ENCODE measurements at regions not wholly inside any gene's neighbourhood (a gene's known extent, or its start where the extent isn't known, plus 50 kb on each side); places are given as distances from the start of the nearest gene placed in this dataset.

- ChIA-PET POLR2A (no interaction called here), CTCF (no interaction called here)
- Mint-ChIP-seq H3K4me3 (no peak overlapping the region), H3K36me3 (ENCODE audit: low read depth) (no peaks in the 10 kb centered on the region), H3K27ac (no peak overlapping the region), H3K9me3 (no peaks in the 10 kb centered on the region), H3K4me1 (ENCODE audit: low read depth) (peaks cover 18% of the 10 kb centered on the region), H3K27me3 (no peaks in the 10 kb centered on the region)
- intact Hi-C loops (cut with micrococcal nuclease) = no loop called here
- DNase-seq (no peak), ATAC-seq (no peak)
- no peak for TF ChIP-seq CTCF (IDR thresholded peaks at IDR 0.05)
Observed at GRCh38 chr11:129264114-129264513, 72.0 kb upstream of the ARHGAP32 start.

- no peak overlapping the region for H3K4me3 Mint-ChIP-seq
- no peaks in the 10 kb centered on the region for H3K27me3 Mint-ChIP-seq
- ATAC-seq = no peak
- no peak for DNase-seq
- ChIA-PET POLR2A (no interaction called here), CTCF (interaction anchor here (1.2 kb wide), 1 partner anchor 17 kb away, joined by 3 read pairs; no protein-coding TSS in a partner anchor)
- H3K27ac Mint-ChIP-seq = no peak overlapping the region
- H3K4me1 Mint-ChIP-seq (ENCODE audit: low read depth) = peaks cover 10% of the 10 kb centered on the region
- intact Hi-C loops (cut with micrococcal nuclease) = no loop called here
- no peaks in the 10 kb centered on the region for H3K36me3 Mint-ChIP-seq (ENCODE audit: low read depth)
- no peaks in the 10 kb centered on the region for H3K9me3 Mint-ChIP-seq
- no peak for TF ChIP-seq CTCF (IDR thresholded peaks at IDR 0.05)
Observed at GRCh38 chr11:129260750-129261149, 68.6 kb upstream of the ARHGAP32 start.

- POLR2A ChIA-PET = no interaction called here
- H3K27ac Mint-ChIP-seq = no peak overlapping the region
- CTCF ChIA-PET = interaction anchor here (1.2 kb wide), 1 partner anchor 18 kb away, joined by 3 read pairs; no protein-coding TSS in a partner anchor
Observed at GRCh38 chr11:129259931-129260348, 67.8 kb upstream of the ARHGAP32 start.

GRCh38 chr11:129258205-129258604 lies 66.1 kb upstream of the ARHGAP32 start:
- no peak for DNase-seq
- no peak for ATAC-seq
- no peak for TF ChIP-seq CTCF (IDR thresholded peaks at IDR 0.05)
- POLR2A ChIA-PET = no interaction called here
- Mint-ChIP-seq H3K4me3 (no peak overlapping the region), H3K9me3 (no peaks in the 10 kb centered on the region), H3K27me3 (no peaks in the 10 kb centered on the region), H3K27ac (no peak overlapping the region), H3K36me3 (ENCODE audit: low read depth) (no peaks in the 10 kb centered on the region), H3K4me1 (ENCODE audit: low read depth) (peaks cover 4% of the 10 kb centered on the region)
- intact Hi-C loops (cut with micrococcal nuclease) = no loop called here
- CTCF ChIA-PET = no interaction called here

More at GRCh38 chr11:129259931-129260348, 67.8 kb upstream of the ARHGAP32 start:
- DNase-seq = no peak
- Mint-ChIP-seq H3K36me3 (ENCODE audit: low read depth) (no peaks in the 10 kb centered on the region), H3K9me3 (no peaks in the 10 kb centered on the region), H3K4me3 (no peak overlapping the region), H3K27me3 (no peaks in the 10 kb centered on the region), H3K4me1 (ENCODE audit: low read depth) (peaks cover 7% of the 10 kb centered on the region)
- no peak for TF ChIP-seq CTCF (IDR thresholded peaks at IDR 0.05)
- no peak for ATAC-seq
- intact Hi-C loops (cut with micrococcal nuclease) = no loop called here

- TF ChIP-seq CTCF (IDR thresholded peaks at IDR 0.05) = no peak
- H3K4me3 Mint-ChIP-seq = no peak overlapping the region
- H3K36me3 Mint-ChIP-seq (ENCODE audit: low read depth) = no peaks in the 10 kb centered on the region
- ChIA-PET CTCF (no interaction called here), POLR2A (no interaction called here)
- peaks cover 4% of the 10 kb centered on the region for H3K4me1 Mint-ChIP-seq (ENCODE audit: low read depth)
- no peak overlapping the region for H3K27ac Mint-ChIP-seq
- H3K27me3 Mint-ChIP-seq = no peaks in the 10 kb centered on the region
- intact Hi-C loops (cut with micrococcal nuclease) = no loop called here
- H3K9me3 Mint-ChIP-seq = no peaks in the 10 kb centered on the region
- DNase-seq (no peak), ATAC-seq (no peak)
Observed at GRCh38 chr11:129257512-129257911, 65.4 kb upstream of the ARHGAP32 start.
